AG04449 (cell line): ENCODE measurements at regions not wholly inside any gene's neighbourhood (a gene's known extent, or its start where the extent isn't known, plus 50 kb on each side); places are given as distances from the start of the nearest gene placed in this dataset.

Experiments
- CTCF ChIA-PET: fragments of 350-600 bp; formaldehyde crosslinking; extraction: SDS; loops from one replicate; lab custom pipeline; 2021; ENCODE audit warnings: antibody characterized with exemption; lab: Yijun Ruan, JAX
- POLR2A ChIA-PET: fragments of 400-600, 350-600 bp; formaldehyde crosslinking; extraction: SDS; loops from one replicate; lab custom pipeline; 2020; ENCODE audit warnings: antibody characterized with exemption, inconsistent platforms; lab: Yijun Ruan, JAX
- DNase-seq: peaks from one replicate; pipeline ENCODE4 v3.0.0-alpha.2; 2010; ENCODE audit warnings: low read depth, low spot score
- H3K4me3 ChIP-seq: 2 replicates; pipeline ENCODE4 v1.5.1; 2011; ENCODE audit warnings: low read depth, mild to moderate bottlenecking, control low read depth, low read length
- TF ChIP-seq, protein P1 (sequence below): IDR thresholded peaks from one replicate; pipeline ENCODE4 v1.5.1; 2011; ENCODE audit warnings: mild to moderate bottlenecking, moderate library complexity, low read length, control low read depth, inconsistent platforms; ENCODE audit not compliant: insufficient read depth; ENCODE audit errors: missing control alignments

DNA sequence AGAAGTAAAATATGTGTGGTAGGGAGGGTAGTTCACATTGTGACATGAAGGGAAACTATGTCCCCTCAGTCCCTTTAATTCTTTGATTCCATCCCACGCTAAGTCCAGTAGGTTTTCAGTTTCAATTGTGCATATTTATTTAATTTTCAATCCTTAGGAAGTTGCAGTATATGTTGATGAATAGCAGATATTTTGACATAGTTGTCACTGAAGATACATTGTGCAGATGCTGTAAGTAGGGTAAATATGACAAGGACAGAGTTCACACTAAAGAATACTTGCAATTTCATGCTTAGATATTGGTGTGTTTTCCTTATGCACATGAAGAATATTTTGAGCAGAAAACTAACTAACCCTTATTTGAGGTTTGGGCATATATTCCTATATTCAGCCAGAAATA, 595.4 kb upstream of the MIR17HG start:
- TF ChIP-seq, protein P1, sequence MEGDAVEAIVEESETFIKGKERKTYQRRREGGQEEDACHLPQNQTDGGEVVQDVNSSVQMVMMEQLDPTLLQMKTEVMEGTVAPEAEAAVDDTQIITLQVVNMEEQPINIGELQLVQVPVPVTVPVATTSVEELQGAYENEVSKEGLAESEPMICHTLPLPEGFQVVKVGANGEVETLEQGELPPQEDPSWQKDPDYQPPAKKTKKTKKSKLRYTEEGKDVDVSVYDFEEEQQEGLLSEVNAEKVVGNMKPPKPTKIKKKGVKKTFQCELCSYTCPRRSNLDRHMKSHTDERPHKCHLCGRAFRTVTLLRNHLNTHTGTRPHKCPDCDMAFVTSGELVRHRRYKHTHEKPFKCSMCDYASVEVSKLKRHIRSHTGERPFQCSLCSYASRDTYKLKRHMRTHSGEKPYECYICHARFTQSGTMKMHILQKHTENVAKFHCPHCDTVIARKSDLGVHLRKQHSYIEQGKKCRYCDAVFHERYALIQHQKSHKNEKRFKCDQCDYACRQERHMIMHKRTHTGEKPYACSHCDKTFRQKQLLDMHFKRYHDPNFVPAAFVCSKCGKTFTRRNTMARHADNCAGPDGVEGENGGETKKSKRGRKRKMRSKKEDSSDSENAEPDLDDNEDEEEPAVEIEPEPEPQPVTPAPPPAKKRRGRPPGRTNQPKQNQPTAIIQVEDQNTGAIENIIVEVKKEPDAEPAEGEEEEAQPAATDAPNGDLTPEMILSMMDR = no peak
- DNase-seq = no peak
- POLR2A ChIA-PET = no interaction called here
- CTCF ChIA-PET = no interaction called here
- no peak overlapping the region for H3K4me3 ChIP-seq

DNA sequence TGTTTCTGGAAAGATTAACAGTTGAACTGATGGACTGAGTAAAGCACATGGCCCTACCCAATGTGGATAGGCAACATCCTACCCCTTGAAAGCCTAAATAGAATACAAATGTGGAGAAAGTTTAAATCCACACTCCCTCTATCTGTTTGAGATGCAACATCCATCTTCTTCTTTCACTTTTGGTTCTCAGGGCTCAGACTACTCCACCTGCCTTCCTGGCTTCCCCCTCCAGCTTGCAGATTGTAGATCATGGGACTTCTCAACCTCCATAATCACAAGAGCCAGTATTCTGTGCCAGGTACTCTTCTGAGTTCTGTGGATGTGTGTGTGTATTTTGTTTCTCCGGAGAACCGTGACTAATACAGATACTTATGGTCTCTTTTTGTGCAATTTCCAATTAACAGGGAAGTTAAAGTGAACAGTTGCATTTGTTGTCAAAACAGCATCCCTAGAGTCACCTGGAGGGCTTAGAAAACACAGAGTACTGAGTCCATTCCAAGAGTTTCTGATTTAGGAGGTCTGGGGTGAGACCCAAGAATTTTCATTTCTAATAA, 590.3 kb upstream of the MIR17HG start:
- no peak for DNase-seq
- H3K4me3 ChIP-seq = no peak overlapping the region
- ChIA-PET POLR2A (no interaction called here), CTCF (no interaction called here)
- TF ChIP-seq, protein P1 = no peak

DNA sequence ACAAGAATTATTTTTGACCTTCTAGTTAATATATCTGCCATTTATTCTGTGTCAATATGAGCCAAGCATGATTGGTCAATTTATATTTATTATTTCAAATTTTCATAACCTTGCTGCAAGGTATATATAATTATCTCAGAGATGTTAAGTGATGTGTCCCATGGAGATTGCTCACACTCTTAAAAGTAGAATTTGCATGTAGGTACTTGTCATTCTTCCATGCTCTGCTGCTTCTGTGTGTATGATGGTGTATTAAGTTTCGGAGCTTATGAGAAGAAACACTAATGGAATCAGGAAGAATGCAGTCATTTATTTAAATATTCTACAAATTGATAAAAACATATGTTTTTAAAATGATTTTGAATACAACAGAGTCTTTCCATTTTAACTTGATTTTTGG, 586.8 kb upstream of the MIR17HG start:
- TF ChIP-seq, protein P1 = no peak
- POLR2A ChIA-PET = no interaction called here
- H3K4me3 ChIP-seq = no peak overlapping the region
- CTCF ChIA-PET = no interaction called here
- no peak for DNase-seq

DNA sequence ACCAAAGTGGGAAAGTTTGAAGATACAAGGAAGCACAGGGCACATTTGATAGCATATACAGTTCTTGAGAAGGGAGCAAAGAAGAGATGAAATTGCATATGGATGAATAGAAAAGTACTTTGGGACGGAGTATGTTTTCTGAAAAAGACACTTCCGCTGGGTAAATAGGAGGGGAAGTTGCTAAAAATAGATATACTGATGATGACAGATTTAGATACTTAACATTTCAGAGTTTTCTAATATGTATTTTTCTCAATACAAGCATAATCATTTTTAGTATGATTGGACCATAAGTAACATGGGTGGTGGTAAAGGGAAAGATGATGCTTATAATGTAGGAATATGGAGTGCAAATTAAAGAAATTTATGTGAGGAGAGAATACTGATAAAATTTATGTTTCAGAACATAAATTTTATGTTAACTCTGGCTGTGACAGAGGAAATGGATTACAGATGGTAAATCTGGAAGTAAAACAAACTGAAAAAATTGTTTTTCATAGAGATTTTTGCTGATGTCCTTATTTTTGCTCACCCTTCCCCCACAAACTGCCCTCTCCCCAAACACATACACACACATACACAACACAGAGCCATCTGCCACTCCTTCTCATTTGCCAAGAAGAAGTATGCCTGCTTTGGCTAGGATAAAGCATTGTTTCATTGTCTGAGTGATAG, 583.9 kb upstream of the MIR17HG start:
- H3K4me3 ChIP-seq = no peak overlapping the region
- POLR2A ChIA-PET = no interaction called here
- CTCF ChIA-PET = no interaction called here
- TF ChIP-seq, protein P1 = no peak
- DNase-seq = no peak

DNA sequence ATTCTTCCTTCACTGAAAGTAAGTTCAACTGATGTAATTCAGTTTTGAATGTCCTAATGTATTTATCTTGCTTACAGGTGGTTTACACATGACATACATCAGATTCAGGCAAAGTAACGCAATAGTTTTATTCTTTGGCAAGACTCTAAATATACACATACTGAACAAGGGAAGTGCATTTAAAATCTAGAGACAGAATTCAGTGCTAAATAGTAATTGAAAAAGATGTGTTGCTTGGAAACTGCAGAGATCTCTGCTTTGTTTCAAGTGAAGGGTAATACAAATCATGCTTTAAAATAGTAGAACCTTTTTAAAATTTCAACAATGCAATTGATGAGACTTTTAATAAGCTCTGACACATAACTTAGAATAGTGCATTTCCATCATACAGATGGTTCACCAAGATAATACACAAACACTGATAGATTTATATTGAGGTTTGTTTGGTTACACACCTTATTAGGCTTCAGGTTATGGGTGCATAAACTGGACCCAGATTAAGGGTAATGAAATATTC, 581.0 kb upstream of the MIR17HG start:
- H3K4me3 ChIP-seq = no peak overlapping the region
- DNase-seq = no peak
- POLR2A ChIA-PET = no interaction called here
- TF ChIP-seq, protein P1 = no peak
- CTCF ChIA-PET = no interaction called here

DNA sequence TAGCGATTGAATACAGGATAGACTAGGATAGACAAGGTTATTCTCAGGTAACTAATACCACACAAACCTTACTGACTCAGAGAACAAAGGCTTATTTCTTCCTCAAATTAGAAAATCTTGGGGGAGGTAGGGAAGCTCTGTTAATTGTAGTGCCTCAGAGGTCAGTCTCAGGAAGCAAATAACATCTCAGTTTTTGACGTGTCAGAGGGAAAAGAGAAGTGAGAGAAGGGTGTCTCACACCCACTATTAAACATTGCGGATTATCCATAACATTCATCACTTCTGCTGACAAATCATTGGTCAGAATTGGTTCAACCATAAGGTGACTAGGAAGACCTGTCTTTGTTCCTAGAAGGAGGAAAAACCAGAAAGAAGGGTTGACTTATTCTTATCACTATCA, 579.4 kb upstream of the MIR17HG start:
- DNase-seq = no peak
- CTCF ChIA-PET = no interaction called here
- H3K4me3 ChIP-seq = no peak overlapping the region
- POLR2A ChIA-PET = no interaction called here
- TF ChIP-seq, protein P1 = no peak
